ENCODE measurements at regions not wholly inside any gene's neighbourhood (a gene's known extent, or its start where the extent isn't known, plus 50 kb on each side); places are given as distances from the start of the nearest gene placed in this dataset.

DNA sequence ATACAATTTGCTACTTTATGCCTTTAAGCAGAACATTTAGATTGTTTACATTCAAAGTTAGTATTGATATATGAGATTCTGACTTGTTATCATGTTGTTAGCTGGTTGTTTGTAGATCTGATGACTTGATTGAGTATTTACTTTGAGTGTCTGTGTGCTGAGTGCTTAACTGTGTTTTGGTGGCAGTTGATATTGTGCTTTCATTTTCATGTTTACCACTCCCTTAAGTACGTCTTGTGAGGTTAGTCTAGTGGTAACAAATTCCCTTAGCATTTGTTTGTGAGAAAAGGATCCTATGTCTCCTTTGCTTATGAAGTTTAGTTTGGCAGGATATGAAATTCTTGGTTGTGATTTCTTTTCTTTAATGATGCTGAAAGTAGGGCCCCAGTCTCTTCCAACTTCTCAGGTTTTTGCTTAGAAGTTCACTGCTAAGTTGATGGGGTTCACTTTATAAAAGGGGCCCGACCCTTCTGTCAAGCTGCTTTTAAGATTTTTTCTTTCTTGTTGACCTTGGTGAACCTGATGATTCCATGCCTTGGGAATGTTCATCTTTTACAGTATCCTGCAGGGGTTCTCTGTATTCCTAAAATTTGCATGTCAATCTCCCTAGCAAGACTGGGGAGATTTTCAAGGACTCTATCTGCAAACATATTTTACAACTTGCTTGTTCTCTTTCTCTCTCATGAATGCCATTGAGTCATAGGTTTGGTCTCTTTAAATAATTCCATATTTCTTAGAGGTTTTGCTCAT is 1095.4 kb upstream of the PCDH20 start:
- Histone ChIP-seq H3K9me3 (no peaks in the 10 kb centered on the region), H3K36me3 (no peaks in the 10 kb centered on the region), H3K27ac (replicated peaks in 1 of 4) (no peak overlapping the region), H3K4me3 (no peak overlapping the region), H3K27me3 (no peaks in the 10 kb centered on the region), H3K4me1 (no peaks in the 10 kb centered on the region)
- TF ChIP-seq POLR2AphosphoS5 (IDR thresholded peaks at IDR 0.05) (no peak), POLR2A (IDR thresholded peaks at IDR 0.05; ENCODE audit: low read depth) (no peak), EP300 (IDR thresholded peaks at IDR 0.05) (no peak)
- TF ChIP-seq, protein P1, sequence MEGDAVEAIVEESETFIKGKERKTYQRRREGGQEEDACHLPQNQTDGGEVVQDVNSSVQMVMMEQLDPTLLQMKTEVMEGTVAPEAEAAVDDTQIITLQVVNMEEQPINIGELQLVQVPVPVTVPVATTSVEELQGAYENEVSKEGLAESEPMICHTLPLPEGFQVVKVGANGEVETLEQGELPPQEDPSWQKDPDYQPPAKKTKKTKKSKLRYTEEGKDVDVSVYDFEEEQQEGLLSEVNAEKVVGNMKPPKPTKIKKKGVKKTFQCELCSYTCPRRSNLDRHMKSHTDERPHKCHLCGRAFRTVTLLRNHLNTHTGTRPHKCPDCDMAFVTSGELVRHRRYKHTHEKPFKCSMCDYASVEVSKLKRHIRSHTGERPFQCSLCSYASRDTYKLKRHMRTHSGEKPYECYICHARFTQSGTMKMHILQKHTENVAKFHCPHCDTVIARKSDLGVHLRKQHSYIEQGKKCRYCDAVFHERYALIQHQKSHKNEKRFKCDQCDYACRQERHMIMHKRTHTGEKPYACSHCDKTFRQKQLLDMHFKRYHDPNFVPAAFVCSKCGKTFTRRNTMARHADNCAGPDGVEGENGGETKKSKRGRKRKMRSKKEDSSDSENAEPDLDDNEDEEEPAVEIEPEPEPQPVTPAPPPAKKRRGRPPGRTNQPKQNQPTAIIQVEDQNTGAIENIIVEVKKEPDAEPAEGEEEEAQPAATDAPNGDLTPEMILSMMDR (IDR thresholded peaks at IDR 0.05): no peak
- WGBS: 60% methylated on average over 2 of the region's 2 CpGs
- intact Hi-C loops (cut with DNase I): no loop called here
- DNase-seq (ENCODE audit: extremely low spot score): no peak

DNA sequence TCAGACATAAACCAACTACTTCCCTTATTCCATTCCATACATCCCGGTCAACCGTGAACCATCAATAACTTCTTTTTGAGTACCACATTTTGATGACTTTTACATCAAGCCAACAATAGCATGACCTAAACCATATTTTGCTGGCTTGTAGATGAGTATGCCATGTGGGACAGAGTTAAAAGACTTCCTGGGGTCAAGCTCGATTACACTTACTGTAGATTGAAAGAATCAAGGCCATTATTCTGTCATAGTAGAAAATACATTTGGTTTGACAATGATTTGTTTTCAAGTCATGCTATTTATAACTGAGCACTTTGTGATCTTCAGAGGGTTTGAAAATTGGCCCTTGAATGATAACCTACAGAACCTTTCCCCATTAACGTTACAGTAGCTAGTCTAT is 1086.9 kb upstream of the PCDH20 start:
- Histone ChIP-seq H3K27me3 (no peaks in the 10 kb centered on the region), H3K4me1 (no peaks in the 10 kb centered on the region), H3K27ac (replicated peaks in 1 of 4) (no peak overlapping the region), H3K9me3 (no peaks in the 10 kb centered on the region), H3K4me3 (no peak overlapping the region), H3K36me3 (no peaks in the 10 kb centered on the region)
- intact Hi-C loops (cut with DNase I): no loop called here
- no peak for TF ChIP-seq EP300 (IDR thresholded peaks at IDR 0.05)
- TF ChIP-seq POLR2A (IDR thresholded peaks at IDR 0.05; ENCODE audit: low read depth): no peak
- no peak for TF ChIP-seq POLR2AphosphoS5 (IDR thresholded peaks at IDR 0.05)
- TF ChIP-seq, protein P1 (IDR thresholded peaks at IDR 0.05): no peak
- DNase-seq (ENCODE audit: extremely low spot score): no peak
- WGBS: 78% methylated on average over 4 of the region's 4 CpGs

DNA sequence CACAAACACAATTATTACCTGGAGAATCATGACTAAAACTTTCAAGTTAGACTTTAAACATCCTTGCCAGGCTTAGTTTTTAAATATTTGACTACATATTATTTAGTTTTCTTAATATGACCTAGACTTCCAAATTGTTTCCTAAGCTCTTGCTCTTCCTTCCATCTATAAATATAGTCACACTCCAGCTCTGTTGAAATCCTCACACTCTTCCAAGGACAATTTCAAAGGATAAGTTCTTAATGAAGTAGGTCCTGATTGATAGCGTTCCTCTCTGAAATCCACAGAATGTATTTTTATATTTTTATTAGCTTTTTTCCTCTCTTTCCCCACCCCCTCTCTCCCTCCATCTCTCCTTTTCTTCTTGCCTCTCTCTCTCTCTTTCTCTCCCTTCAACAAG is 1074.1 kb upstream of the PCDH20 start:
- intact Hi-C loops (cut with DNase I): no loop called here
- TF ChIP-seq POLR2AphosphoS5 (IDR thresholded peaks at IDR 0.05) (no peak), EP300 (IDR thresholded peaks at IDR 0.05) (no peak), POLR2A (IDR thresholded peaks at IDR 0.05; ENCODE audit: low read depth) (no peak)
- TF ChIP-seq, protein P1 (IDR thresholded peaks at IDR 0.05): no peak
- no peaks in the 10 kb centered on the region for H3K9me3 ChIP-seq
- H3K4me1 ChIP-seq: no peaks in the 10 kb centered on the region
- no peaks in the 10 kb centered on the region for H3K27me3 ChIP-seq
- no peaks in the 10 kb centered on the region for H3K36me3 ChIP-seq
- no peak overlapping the region for H3K27ac ChIP-seq (replicated peaks in 1 of 4)
- no peak overlapping the region for H3K4me3 ChIP-seq
- DNase-seq (ENCODE audit: extremely low spot score): no peak
- 97% methylated on average over 1 of the region's 1 CpG for WGBS

DNA sequence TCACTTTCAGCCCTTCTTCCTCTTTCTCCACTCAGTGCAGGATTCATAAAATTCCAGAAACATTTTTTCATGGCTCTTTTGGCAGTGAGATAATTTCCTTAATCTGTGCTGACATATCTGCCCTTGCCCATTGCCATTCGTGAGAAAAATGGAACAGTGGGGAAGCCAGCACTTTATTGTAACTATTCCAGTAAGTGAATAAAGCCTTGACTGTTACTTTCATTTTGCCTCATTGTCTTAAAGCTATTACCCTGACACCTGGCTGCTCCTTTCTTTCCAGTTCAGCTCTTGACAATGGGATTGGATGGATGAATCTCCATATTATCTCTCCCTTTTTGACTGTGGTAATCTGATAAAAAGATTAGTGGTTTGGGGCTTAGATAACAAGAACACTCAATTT is 1068.1 kb upstream of the PCDH20 start:
- 53% methylated on average over 1 of the region's 1 CpG for WGBS
- DNase-seq (ENCODE audit: extremely low spot score): no peak

More for the DNA sequence above, 1068.1 kb upstream of the PCDH20 start:
- H3K9me3 ChIP-seq: no peaks in the 10 kb centered on the region
- H3K4me1 ChIP-seq: no peaks in the 10 kb centered on the region
- H3K36me3 ChIP-seq: no peaks in the 10 kb centered on the region
- no peak overlapping the region for H3K27ac ChIP-seq (replicated peaks in 1 of 4)
- TF ChIP-seq EP300 (IDR thresholded peaks at IDR 0.05) (no peak), POLR2A (IDR thresholded peaks at IDR 0.05; ENCODE audit: low read depth) (no peak), POLR2AphosphoS5 (IDR thresholded peaks at IDR 0.05) (no peak)
- TF ChIP-seq, protein P1 (IDR thresholded peaks at IDR 0.05): no peak
- intact Hi-C loops (cut with DNase I): no loop called here
- H3K27me3 ChIP-seq: no peaks in the 10 kb centered on the region
- H3K4me3 ChIP-seq: no peak overlapping the region

Measured in esophagus muscularis mucosa (tissue), 4 donors.